Sigmoid colon (tissue), 6 donors: ENCODE measurements at regions not wholly inside any gene's neighbourhood (a gene's known extent, or its start where the extent isn't known, plus 50 kb on each side); places are given as distances from the start of the nearest gene placed in this dataset.
"Not testable (repeated sequence)": the region's sequence is repeated elsewhere in the genome, so short reads cannot be mapped to it uniquely, and the experiment has no call there.

Experiments used
- DNase-seq: peaks from one replicate; pipeline ENCODE4 v3.0.0-alpha.2; 2019
- H3K27ac ChIP-seq, 4 donors: fragments of 200-600 bp; sonication (generic); one replicate each; pipeline ENCODE4 v1.5.1; 2016 to 2019; ENCODE audit warnings: mild to moderate bottlenecking in 1 of 4
- H3K27me3 ChIP-seq, 3 donors: fragments of 200-600 bp; sonication (generic); one replicate each; pipeline ENCODE4 v1.5.1; 2019; ENCODE audit warnings: mild to moderate bottlenecking in 1 of 3
- H3K36me3 ChIP-seq, 4 donors: fragments of 200-600 bp; sonication (generic); one replicate each; pipeline ENCODE4 v1.5.1; 2016 to 2019
- H3K4me1 ChIP-seq, 4 donors: fragments of 200-600 bp; sonication (generic); one replicate each; pipeline ENCODE4 v1.5.1; 2017 to 2019
- H3K4me3 ChIP-seq, 4 donors: fragments of 200-600 bp; sonication (generic); one replicate each; pipeline ENCODE4 v1.5.1; 2017 to 2019; ENCODE audit warnings: mild to moderate bottlenecking in 2 of 4, moderate library complexity in 1 of 4
- H3K9me3 ChIP-seq, 4 donors: fragments of 200-600 bp in 3 of 4; sonication (generic) in 3 of 4; one replicate each; pipeline versions ENCODE4 v1.5.1 to v1.6.1; 2013 to 2019
- CTCF ChIP-seq, 4 experiments: fragments of 450-650 bp in 3 of 4; fragments of 200-600 bp in 1 of 4; IDR thresholded peaks; one replicate each; pipeline ENCODE4 v1.5.1; 2016 to 2019; ENCODE audit warnings: antibody characterized with exemption in 4 of 4, mild to moderate bottlenecking in 3 of 4, moderate library complexity in 2 of 4
- EP300 ChIP-seq, 4 donors: sonication (generic); formaldehyde crosslinking; IDR thresholded peaks; one replicate each; pipeline ENCODE4 v1.6.1; 2017; ENCODE audit warnings: antibody characterized with exemption in 4 of 4
- POLR2A ChIP-seq, 2 donors: fragments of 450-650 bp; IDR thresholded peaks; one replicate each; pipeline ENCODE4 v1.6.1; 2016; ENCODE audit warnings: antibody characterized with exemption in 2 of 2, mild to moderate bottlenecking in 2 of 2, moderate library complexity in 2 of 2
- POLR2AphosphoS5 ChIP-seq, 4 donors: sonication (generic); formaldehyde crosslinking; IDR thresholded peaks; one replicate each; pipeline ENCODE4 v1.6.1; 2017; ENCODE audit warnings: antibody characterized with exemption in 4 of 4
- WGBS, 2 donors: extraction: QIAGEN DNeasy Blood & Tissue Kit; methylation state at CpG; one replicate each; pipeline ENCODE4 v1.1.7; 2013; 5-methylcytosine and 5-hydroxymethylcytosine counted together
- intact Hi-C: fragments of 100-400 bp; cut with DNase I; formaldehyde crosslinking; loops from one replicate; pipeline ENCODE4 v1.15.1; 2023
- donor health status: healthy with polysubstance abuse.
- donor health status: healthy.

- Histone ChIP-seq H3K27me3 (peaks cover 0 to 19% (median 0%) of the 10 kb centered on the region in 3 donors), H3K4me3 (no peak overlapping the region), H3K9me3 (no peaks in the 10 kb centered on the region), H3K36me3 (no peaks in the 10 kb centered on the region), H3K4me1 (no peaks in the 10 kb centered on the region), H3K27ac (no peak overlapping the region)
- DNase-seq = no peak
- intact Hi-C loops = no loop called here
- TF ChIP-seq EP300 (IDR thresholded peaks at IDR 0.05) (no peak), POLR2A (IDR thresholded peaks at IDR 0.05) (no peak), POLR2AphosphoS5 (IDR thresholded peaks at IDR 0.05) (no peak), CTCF (IDR thresholded peaks at IDR 0.05) (no peak)
- WGBS, 2 donors = 24 to 73% methylated on average over 4 of the region's 4 CpGs
These were observed 61.1 kb upstream of the CCL21 start for GRCh38 chr9:34771007-34771406.

GRCh38 chr9:34767087-34767486, 57.2 kb upstream of the CCL21 start:
- H3K36me3 ChIP-seq, DNase-seq, H3K4me1 ChIP-seq, H3K27ac ChIP-seq, intact Hi-C loops, H3K9me3 ChIP-seq, H3K4me3 ChIP-seq: not testable (repeated sequence)
- peaks cover 0 to 19% (median 0%) of the 10 kb centered on the region in 3 donors for H3K27me3 ChIP-seq
- WGBS, 2 donors = 34 to 53% methylated on average over 8 to 9 of the region's 9 CpGs

DNA sequence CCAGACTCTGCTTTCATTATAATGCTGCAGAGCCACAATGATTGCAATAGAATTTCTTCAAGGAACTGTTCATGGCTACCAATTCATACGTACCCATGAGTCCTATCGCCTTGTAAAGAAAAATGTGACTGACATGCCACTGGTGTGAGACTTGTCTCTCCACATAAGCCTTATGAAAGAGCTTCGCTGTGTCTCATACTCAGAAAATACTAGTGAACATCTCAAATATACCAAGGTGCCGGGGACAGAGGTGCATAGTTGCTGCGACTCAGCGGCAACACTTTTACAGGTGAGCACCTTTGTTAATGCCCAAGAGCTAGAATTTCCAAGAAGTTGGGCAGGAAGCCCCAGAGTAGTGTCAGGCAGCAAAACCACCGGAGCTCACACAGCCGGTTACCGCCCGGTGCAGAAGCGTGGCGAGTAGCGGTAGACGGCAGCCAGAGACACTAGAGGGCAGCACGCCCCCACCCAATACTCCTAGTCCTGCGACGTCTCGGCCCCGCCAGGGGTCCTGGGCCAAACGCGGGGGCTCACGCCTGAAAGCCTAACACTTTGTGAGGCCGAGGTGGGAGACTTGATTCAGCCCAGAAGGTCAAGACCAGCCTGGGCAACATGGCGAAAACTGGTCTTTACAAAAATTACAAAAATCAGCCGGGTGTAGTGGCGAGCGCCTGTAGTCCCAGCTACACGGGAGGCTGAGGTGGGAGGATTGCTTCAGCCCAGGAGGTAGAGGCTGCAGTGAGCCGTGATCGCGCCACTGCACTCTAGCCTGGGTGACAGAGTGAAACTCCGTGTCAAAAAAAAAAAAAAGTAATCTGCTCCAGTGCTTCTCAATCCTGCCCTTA, 50.5 kb upstream of the CCL21 start:
- H3K4me3 ChIP-seq, intact Hi-C loops, H3K27me3 ChIP-seq, H3K36me3 ChIP-seq, H3K9me3 ChIP-seq, H3K27ac ChIP-seq, H3K4me1 ChIP-seq: not testable (repeated sequence)
- peak; percentile 16 to 41 (median 30) for TF ChIP-seq CTCF (IDR thresholded peaks at IDR 0.05)
- 31% methylated on average over 32 of the region's 32 CpGs for WGBS, 2 donors
- peak; percentile 67 for DNase-seq
